ENCODE measurements at regions not wholly inside any gene's neighbourhood (a gene's known extent, or its start where the extent isn't known, plus 50 kb on each side); places are given as distances from the start of the nearest gene placed in this dataset.

GRCh38 chr16:75924397-75924796 lies 198.1 kb upstream of the CPHXL start:
- no peak for TF ChIP-seq CTCF (IDR thresholded peaks at IDR 0.05; ENCODE audit: low read depth, low read length)
- no peak for DNase-seq (ENCODE audit: extremely low read depth, low read depth)

- no peak for DNase-seq (ENCODE audit: extremely low read depth, low read depth)
These were observed 201.5 kb upstream of the CPHXL start for GRCh38 chr16:75927810-75928209.

GRCh38 chr16:75928295-75928694 lies 202.0 kb upstream of the CPHXL start:
- TF ChIP-seq CTCF (IDR thresholded peaks at IDR 0.05; ENCODE audit: low read depth, low read length), result no peak
- no peak for DNase-seq (ENCODE audit: extremely low read depth, low read depth)

More at GRCh38 chr16:75927810-75928209, 201.5 kb upstream of the CPHXL start:
- no peak for TF ChIP-seq CTCF (IDR thresholded peaks at IDR 0.05; ENCODE audit: low read depth, low read length)

- DNase-seq (ENCODE audit: extremely low read depth, low read depth), result no peak
- no peak for TF ChIP-seq CTCF (IDR thresholded peaks at IDR 0.05; ENCODE audit: low read depth, low read length)
These were observed 202.8 kb upstream of the CPHXL start for GRCh38 chr16:75929046-75929445.

- TF ChIP-seq CTCF (IDR thresholded peaks at IDR 0.05; ENCODE audit: low read depth, low read length), result no peak
- no peak for DNase-seq (ENCODE audit: extremely low read depth, low read depth)
These were observed 204.8 kb upstream of the CPHXL start for GRCh38 chr16:75931043-75931442.

GRCh38 chr16:75931970-75932369 lies 205.7 kb upstream of the CPHXL start:
- TF ChIP-seq CTCF (IDR thresholded peaks at IDR 0.05; ENCODE audit: low read depth, low read length), result no peak

GRCh38 chr16:75938818-75939217 lies 212.5 kb upstream of the CPHXL start:
- TF ChIP-seq CTCF (IDR thresholded peaks at IDR 0.05; ENCODE audit: low read depth, low read length), result no peak
- no peak for DNase-seq (ENCODE audit: extremely low read depth, low read depth)

More at GRCh38 chr16:75931970-75932369, 205.7 kb upstream of the CPHXL start:
- DNase-seq (ENCODE audit: extremely low read depth, low read depth), result no peak
